Lower leg skin (tissue), 4 donors: ENCODE measurements at regions not wholly inside any gene's neighbourhood (a gene's known extent, or its start where the extent isn't known, plus 50 kb on each side); places are given as distances from the start of the nearest gene placed in this dataset.

Source experiments
- DNase-seq, 2 donors: peaks; one replicate each; pipeline ENCODE4 v3.0.0-alpha.2; 2019; ENCODE audit warnings: low spot score in 2 of 2
- H3K4me3 ChIP-seq: fragments of 200-600 bp; sonication (generic); 2 replicates; pipeline ENCODE4 v1.5.1; 2017; ENCODE audit warnings: mild to moderate bottlenecking, low read depth; ENCODE audit not compliant: poor library complexity, severe bottlenecking
- CTCF ChIP-seq, 3 donors: fragments of 450-650 bp; IDR thresholded peaks; one replicate each; pipeline ENCODE4 v1.5.1; 2016; ENCODE audit warnings: antibody characterized with exemption in 3 of 3, mild to moderate bottlenecking in 3 of 3, moderate library complexity in 2 of 3
- POLR2A ChIP-seq, 2 donors: fragments of 450-650 bp; IDR thresholded peaks; one replicate each; pipeline ENCODE4 v1.6.1; 2016 to 2017; ENCODE audit warnings: antibody characterized with exemption in 2 of 2, mild to moderate bottlenecking in 1 of 2, moderate library complexity in 1 of 2
- WGBS, 2 donors: methylation state at CpG; one replicate each; pipeline ENCODE4 v1.1.5; 2018; 5-methylcytosine and 5-hydroxymethylcytosine counted together
- intact Hi-C: fragments of 100-400 bp; cut with DNase I; formaldehyde crosslinking; loops from one replicate; pipeline ENCODE4 v1.15.0; 2023; ENCODE audit warnings: low total_unique reads

GRCh38 chr6:82017288-82017687, 230.3 kb downstream of the IBTK start:
- DNase-seq: peak in 1 of 2 donors; percentile 76
- no peak overlapping the region for H3K4me3 ChIP-seq
- TF ChIP-seq POLR2A (IDR thresholded peaks at IDR 0.05) (no peak), CTCF (IDR thresholded peaks at IDR 0.05) (no peak)
- intact Hi-C loops: no loop called here

GRCh38 chr6:82015526-82015925, 232.0 kb downstream of the IBTK start:
- no peak for TF ChIP-seq CTCF (IDR thresholded peaks at IDR 0.05)
- no peak for TF ChIP-seq POLR2A (IDR thresholded peaks at IDR 0.05)
- intact Hi-C loops: no loop called here
- 63% methylated on average over 2 of the region's 2 CpGs for WGBS, 2 donors
- no peak overlapping the region for H3K4me3 ChIP-seq
- DNase-seq: no peak

GRCh38 chr6:82015043-82015442, 232.5 kb downstream of the IBTK start:
- DNase-seq: no peak
- H3K4me3 ChIP-seq: no peak overlapping the region
- 82 to 83% methylated on average over 2 of the region's 2 CpGs for WGBS, 2 donors
- intact Hi-C loops: no loop called here
- TF ChIP-seq CTCF (IDR thresholded peaks at IDR 0.05) (no peak), POLR2A (IDR thresholded peaks at IDR 0.05) (no peak)

- TF ChIP-seq POLR2A (IDR thresholded peaks at IDR 0.05) (no peak), CTCF (IDR thresholded peaks at IDR 0.05) (no peak)
Measured at GRCh38 chr6:82013561-82014530, 233.7 kb downstream of the IBTK start.

DNA sequence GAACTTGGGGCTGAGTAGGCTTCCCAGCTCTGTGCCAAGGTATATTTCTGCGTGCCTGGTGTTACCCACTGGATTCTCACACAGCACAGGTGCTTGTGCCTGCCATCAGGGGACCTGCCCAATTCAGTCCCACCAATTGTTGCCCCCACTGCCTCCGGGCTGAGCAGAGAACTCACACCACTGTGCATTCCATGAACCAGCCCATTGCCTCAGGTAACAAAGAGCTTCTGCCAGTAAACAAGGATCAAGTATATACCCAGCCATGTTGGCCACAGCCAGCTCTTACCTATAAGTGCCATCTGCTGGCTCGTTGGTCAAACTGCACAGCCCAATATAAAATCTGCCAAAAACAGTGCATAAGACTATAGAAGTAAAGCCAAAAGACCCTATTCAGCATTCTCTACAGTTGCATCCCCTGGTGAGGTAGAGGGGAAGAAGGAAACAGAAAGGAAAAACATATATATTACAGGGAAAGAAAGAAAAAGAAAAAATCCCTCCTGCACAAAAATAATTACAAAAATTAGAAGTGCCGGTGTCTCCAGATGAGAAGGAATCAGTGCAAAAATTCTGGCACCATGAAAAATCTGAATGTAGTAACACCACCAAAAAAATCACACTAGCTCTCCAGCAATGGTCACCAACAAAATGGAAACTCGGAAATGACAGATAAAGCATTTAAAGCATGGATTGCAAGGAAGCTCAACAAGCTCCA, 241.4 kb downstream of the IBTK start:
- no peak for TF ChIP-seq POLR2A (IDR thresholded peaks at IDR 0.05)
- no peak for TF ChIP-seq CTCF (IDR thresholded peaks at IDR 0.05)
- no peak overlapping the region for H3K4me3 ChIP-seq
- DNase-seq: no peak
- intact Hi-C loops: no loop called here
- WGBS, 2 donors: 60 to 72% methylated on average over 5 of the region's 5 CpGs

More at GRCh38 chr6:82013561-82014530, 233.7 kb downstream of the IBTK start:
- H3K4me3 ChIP-seq: no peak overlapping the region
- intact Hi-C loops: no loop called here
- 38 to 50% methylated on average over 3 of the region's 3 CpGs for WGBS, 2 donors
- DNase-seq: peak in 1 of 2 donors; percentile 54
